ENCODE measurements at regions not wholly inside any gene's neighbourhood (a gene's known extent, or its start where the extent isn't known, plus 50 kb on each side); places are given as distances from the start of the nearest gene placed in this dataset.

- DNase-seq (ENCODE audit: low spot score), result no peak
- no peak for ATAC-seq
Measured at GRCh38 chr10:131480066-131480465, 168.5 kb upstream of the TCERG1L start.

DNA sequence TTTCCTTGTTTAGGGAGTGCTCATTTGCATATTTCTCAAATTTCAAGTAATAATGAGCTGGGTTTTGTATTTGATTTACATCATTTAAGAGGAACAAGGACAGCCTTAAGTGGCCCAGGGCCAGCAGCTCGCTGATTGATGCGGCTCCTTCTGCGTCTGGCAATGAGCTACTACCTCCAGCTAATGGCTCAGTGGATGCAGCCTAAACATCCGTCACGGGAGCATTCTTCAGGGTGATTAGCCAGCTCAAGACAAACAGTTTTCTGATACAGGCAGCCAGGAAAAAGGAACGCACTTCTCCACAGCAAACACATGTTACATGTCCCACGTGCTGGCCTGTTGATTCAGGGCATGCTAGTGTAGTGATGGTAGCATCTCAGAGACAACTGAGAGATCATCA is 169.3 kb upstream of the TCERG1L start:
- no peak for DNase-seq (ENCODE audit: low spot score)

DNA sequence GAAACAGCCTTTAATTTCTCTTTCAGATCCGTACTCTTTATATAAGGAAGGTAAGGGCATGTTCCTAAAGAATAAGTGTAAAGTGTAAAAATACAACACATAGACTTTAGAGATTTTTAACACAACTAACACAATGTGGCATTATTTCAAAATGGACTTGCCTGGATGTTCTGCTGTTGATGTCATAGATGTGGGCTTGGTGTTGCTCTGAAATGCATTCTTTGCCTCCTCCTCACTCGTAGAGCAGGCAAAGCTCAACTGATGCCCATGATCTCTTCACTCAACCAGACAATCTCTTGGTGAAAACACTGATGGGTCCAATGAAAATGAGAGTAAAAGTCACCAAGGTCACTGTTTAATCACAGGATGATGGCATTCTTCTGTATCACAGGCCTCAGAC is 174.2 kb upstream of the TCERG1L start:
- ATAC-seq, result no peak
- no peak for DNase-seq (ENCODE audit: low spot score)

More for the DNA sequence above, 169.3 kb upstream of the TCERG1L start:
- ATAC-seq, result no peak

DNA sequence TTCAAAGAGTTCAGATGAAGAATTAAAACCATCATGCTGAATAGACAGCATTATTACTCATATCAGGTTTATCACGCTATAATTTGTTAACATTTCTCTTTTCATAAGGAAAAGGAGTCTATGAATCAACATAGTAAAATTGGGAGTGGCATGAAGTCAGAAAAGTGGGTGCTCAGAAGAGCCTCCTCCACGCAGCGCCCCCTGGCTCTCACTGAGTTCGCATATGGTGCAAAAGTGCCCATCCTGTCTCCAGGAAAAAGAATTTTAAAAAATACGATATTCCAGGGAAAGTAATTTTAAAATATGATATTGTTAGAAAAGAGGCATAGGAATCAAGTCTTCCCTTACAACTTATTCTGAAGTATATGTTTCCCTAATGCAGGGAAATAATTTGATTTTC is 176.3 kb upstream of the TCERG1L start:
- DNase-seq (ENCODE audit: low spot score), result no peak
- no peak for ATAC-seq

DNA sequence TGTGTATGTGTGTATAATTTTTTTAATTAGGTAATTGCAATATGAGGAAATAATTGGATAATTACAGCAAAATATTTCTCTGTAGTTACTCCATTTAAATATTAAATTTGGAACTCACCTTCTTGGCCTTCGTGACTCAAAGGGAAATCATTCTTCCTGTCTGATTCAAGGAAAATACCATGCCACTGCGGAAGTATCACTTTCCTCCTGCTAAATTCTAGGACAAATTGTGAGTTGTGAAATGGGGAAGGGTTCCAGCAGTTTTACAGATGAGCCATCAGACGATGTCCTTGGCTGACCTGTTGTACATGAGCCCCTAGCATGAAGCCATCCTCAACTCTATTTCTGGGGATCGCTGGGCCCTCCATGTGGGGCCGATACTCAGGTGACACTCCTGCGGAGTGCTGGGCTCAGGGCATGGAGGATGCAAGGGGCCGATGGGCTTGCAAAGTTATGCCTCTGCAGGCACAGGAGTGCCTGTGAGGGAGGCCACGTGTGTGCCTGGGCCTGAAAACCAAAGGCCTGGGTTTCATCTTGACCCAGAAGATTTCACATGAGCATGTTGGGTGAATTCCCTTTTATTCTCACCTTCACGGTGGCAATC is 179.6 kb upstream of the TCERG1L start:
- no peak for DNase-seq (ENCODE audit: low spot score)
- ATAC-seq, result no peak

- DNase-seq (ENCODE audit: low spot score) (no peak), ATAC-seq (no peak)
Measured at GRCh38 chr10:131492211-131492857, 180.8 kb upstream of the TCERG1L start.

DNA sequence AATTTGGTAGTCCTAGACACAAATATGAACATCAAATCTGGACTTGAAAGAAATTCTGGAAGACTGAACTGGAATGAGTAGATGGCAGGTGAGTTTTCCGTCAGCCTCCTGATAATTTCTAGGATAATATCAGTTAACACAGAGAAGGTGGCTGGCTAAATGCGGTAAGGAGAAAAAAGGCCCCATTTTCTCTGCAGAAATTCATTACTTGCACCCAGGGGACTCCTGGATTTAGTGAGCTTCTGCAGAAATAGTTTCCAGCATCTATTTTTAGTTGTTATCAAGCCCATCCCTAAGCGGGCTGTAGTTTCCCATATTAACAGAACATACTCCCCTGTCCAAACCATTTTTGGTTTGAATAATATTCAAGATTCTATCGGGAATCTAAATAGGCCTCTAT is 181.9 kb upstream of the TCERG1L start:
- DNase-seq (ENCODE audit: low spot score) (no peak), ATAC-seq (no peak)

- no peak for DNase-seq (ENCODE audit: low spot score)
- ATAC-seq, result no peak
Measured at GRCh38 chr10:131494451-131494850, 182.9 kb upstream of the TCERG1L start.

GRCh38 chr10:131495224-131495623 is 183.7 kb upstream of the TCERG1L start:
- no peak for DNase-seq (ENCODE audit: low spot score)
- ATAC-seq, result no peak

- ATAC-seq (no peak), DNase-seq (ENCODE audit: low spot score) (no peak)
Measured at GRCh38 chr10:131495892-131496291, 184.4 kb upstream of the TCERG1L start.

GRCh38 chr10:131496351-131497052 is 185.0 kb upstream of the TCERG1L start:
- no peak for DNase-seq (ENCODE audit: low spot score)

DNA sequence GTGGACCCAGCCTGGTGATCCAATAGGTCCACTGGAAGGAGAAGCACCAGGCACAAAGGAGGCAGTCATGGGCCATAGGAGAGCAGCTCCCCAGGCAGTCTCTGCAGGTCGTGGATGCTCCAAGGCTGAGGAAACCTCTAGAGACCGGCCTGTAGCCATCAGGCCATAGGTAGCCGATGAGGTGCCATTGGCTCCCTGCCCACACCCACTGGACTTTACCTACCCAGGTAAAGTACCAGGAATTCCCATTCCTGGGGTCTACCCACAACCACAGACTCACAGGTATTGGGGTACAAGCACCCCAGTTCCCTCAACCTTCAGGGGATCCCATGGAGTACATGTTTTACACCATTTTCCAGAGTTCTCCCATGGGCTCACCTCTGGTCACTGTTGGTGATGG is 188.0 kb upstream of the TCERG1L start:
- ATAC-seq, result no peak
- no peak for DNase-seq (ENCODE audit: low spot score)

More at GRCh38 chr10:131496351-131497052, 185.0 kb upstream of the TCERG1L start:
- ATAC-seq, result no peak

DNA sequence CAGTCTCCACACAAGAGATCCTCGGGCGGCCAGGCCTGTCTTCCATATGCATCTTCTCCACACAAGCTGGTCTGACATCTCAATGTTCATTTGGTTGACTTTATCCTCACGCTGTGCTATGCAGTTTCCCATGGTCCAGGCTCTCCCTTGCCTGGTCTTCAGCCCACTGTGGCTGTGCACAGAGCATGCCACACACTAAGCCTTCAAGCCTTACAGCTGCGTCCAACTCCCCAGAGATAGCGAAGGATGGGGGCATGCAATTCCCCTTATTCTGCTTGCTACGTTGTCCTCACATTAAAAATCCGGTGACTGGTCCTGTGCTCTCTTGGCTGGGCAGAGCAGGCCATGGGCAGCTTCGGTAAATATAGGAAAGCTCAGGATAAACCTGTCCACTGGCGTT is 188.7 kb upstream of the TCERG1L start:
- DNase-seq (ENCODE audit: low spot score), result no peak
- ATAC-seq, result no peak

DNA sequence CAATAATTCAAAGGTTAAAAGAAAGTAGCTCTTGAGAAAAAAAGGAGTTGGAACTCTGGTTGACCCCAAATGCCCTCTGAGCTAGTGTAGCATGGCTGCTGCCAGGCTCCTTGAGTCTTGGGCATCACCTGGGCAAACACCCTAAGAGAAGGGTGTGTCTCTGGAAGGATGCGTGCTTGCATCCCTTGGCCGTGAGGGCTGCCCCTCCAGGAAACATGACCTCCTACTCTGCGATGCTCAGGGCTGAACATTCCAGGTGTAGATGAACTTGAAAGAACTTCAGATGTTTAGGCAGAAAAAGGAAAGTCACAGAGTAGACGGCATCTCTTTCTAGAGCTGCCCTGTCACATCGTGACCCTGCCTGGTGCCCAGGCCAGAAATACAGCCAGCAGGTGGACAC is 189.4 kb upstream of the TCERG1L start:
- DNase-seq (ENCODE audit: low spot score), result no peak
- no peak for ATAC-seq

DNA sequence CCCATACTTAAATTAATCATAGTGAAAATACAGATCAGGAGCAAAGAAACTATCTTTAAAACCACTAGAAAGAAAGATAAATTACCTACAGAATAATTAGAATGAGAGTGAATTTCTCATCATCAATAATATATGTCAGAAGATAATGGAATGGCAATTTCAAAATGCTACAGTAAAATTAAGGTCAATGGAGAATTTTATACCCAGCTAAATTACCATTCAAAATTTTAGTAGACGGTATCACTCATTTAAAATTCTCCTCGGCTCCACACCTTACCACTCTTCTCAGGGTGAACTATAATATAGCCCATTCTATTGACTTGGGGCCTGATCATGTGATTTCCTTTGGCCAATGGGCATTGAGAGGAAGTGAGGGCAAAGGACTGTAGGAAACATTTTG is 192.5 kb upstream of the TCERG1L start:
- DNase-seq (ENCODE audit: low spot score), result no peak
- no peak for ATAC-seq

DNA sequence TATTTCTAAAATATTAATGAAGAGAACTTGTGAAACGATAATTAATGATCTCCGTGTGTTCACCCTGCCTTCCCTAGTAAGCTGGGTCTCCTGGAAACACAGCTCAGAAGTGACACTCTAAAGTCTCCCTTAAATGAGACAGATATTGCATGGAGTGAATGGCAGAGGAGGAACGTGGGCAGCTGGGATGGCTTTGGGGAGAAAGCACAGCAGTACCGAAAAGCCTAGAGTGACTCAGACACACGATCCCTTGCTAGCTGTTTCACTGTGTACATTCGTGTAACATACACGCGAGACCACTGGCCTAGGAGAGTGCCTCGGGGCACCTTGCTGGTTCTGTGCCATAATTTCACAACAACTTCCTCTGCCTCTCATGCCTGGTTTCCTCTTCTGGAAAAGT is 199.9 kb upstream of the TCERG1L start:
- no peak for DNase-seq (ENCODE audit: low spot score)
- ATAC-seq, result no peak

DNA sequence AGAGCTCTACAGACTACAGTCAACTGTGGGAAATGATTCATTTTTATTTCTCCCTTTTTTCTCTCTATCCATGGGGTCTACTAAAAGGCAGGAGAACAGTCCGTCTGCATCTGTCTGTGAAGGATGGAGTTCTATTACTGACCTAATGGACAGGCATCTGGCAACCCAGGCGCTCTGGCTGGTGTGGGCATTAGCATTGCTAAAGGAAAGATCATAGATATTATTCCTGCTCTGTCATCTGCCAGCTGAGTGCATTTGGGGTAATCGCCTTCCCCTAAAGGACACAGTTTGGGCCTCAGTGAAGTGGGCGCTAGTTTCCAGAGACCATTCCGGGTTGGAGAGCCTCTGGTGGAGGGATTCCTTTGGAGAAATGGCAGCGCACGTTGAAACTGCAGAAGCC is 201.3 kb upstream of the TCERG1L start:
- ATAC-seq, result no peak
- DNase-seq (ENCODE audit: low spot score), result no peak

DNA sequence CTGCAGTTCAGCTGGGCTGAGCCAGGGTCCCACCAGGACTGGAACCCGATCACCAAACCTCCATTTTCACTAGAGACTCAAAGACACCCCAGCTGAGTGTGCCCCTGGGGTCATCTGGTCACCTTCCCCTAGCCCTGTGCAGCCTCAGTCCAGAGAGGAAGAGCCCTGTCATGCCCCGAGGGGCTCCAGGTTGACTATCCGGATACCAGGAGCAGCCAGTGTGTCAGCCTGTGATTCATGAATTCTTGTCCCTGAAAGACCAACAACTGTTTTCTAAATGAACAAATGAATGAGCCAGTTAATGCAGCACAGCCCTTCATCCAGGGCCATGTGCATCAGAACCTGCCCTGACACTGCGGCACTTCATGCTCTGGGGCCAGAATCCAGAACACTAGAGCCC is 201.9 kb upstream of the TCERG1L start:
- no peak for ATAC-seq

GRCh38 chr10:131513901-131514300 is 202.4 kb upstream of the TCERG1L start:
- DNase-seq (ENCODE audit: low spot score) (no peak), ATAC-seq (no peak)

More for the DNA sequence above, 201.9 kb upstream of the TCERG1L start:
- DNase-seq (ENCODE audit: low spot score), result no peak

- no peak for ATAC-seq
- DNase-seq (ENCODE audit: low spot score), result no peak
Measured at GRCh38 chr10:131514454-131514853, 202.9 kb upstream of the TCERG1L start.

DNA sequence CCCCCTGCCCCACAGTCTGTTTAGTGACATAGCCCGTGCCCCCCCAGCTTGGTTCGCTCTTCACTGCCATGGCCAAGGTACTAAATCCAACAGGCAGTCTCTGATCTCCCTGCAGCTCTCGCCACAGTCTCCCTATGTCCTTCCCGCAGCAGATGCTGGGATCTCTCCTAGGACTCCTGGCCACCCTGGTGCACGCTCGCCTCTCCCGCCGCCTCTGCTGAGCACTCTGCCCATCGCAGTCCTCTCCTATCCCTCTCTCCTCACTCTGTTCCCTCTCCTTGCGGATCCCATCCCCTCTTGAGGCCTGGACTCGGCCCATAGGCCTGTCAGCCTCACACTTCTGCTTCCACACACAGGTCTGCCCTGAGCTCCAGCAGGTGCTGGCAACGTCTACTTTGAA is 204.8 kb upstream of the TCERG1L start:
- no peak for ATAC-seq

DNA sequence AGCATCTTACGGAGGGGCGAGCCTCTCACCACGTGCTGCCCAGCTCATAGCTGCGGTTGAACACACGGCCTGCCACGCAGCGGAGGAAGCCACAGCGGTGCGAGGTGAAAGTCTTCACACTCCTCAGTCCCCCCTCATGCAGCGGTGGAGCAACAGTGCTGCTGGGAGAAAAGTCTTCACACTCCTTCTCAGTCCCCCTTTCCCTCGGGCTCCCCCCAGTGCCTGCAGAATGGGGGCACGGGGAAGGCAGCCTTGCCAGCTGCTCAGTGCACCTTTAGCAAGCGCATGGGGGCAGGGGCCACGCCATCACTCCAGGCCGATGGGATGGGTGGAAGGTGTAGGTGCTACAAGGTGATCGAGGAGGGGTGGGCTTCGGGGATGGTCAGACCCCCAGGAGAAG is 206.3 kb upstream of the TCERG1L start:
- no peak for DNase-seq (ENCODE audit: low spot score)
- ATAC-seq, result no peak

More for the DNA sequence above, 204.8 kb upstream of the TCERG1L start:
- DNase-seq (ENCODE audit: low spot score), result no peak

All from left lobe of liver (tissue), 2 donors.